ENCODE measurements at regions not wholly inside any gene's neighbourhood (a gene's known extent, or its start where the extent isn't known, plus 50 kb on each side); places are given as distances from the start of the nearest gene placed in this dataset.

- no CpG with 5 or more reads among the region's 3 CpGs for WGBS (ENCODE audit: insufficient coverage)
- Histone ChIP-seq H3K4me1 (ENCODE audit: control extremely low read depth in 1 of 4, control insufficient read depth in 4 of 4, insufficient read depth in 4 of 4, low read length in 3 of 4) (no peaks in the 10 kb centered on the region), H3K27ac (ENCODE audit: insufficient read depth in 1 of 2, low read depth in 1 of 2, low read length in 2 of 2, poor library complexity in 1 of 2, severe bottlenecking in 2 of 2) (no peak overlapping the region), H3K4me3 (ENCODE audit: control insufficient read depth in 1 of 7, extremely low read depth in 1 of 7, insufficient read depth in 4 of 7, low read depth in 2 of 7, low read length in 6 of 7) (no peak overlapping the region), H3K9me3 (ENCODE audit: control extremely low read depth in 1 of 5, control insufficient read depth in 4 of 5, insufficient read depth in 2 of 5, low read depth in 1 of 5, low read length in 4 of 5) (no peaks in the 10 kb centered on the region), H3K36me3 (ENCODE audit: control insufficient read depth in 4 of 4, insufficient read depth in 4 of 4, low read length in 3 of 4) (no peaks in the 10 kb centered on the region), H3K27me3 (replicated peaks in 2 of 5; ENCODE audit: control insufficient read depth in 4 of 5, insufficient read depth in 5 of 5, low read length in 4 of 5) (no peaks in the 10 kb centered on the region)
- ChIA-PET POLR2A (no interaction called here), CTCF (interaction anchor here (1.0 kb wide), 1 partner anchor 12 kb away, joined by 3 read pairs; no protein-coding TSS in a partner anchor)
- DNase-seq, result no peak
Measured at GRCh38 chr2:147051814-147052213, 793.0 kb upstream of the ACVR2A start.

DNA sequence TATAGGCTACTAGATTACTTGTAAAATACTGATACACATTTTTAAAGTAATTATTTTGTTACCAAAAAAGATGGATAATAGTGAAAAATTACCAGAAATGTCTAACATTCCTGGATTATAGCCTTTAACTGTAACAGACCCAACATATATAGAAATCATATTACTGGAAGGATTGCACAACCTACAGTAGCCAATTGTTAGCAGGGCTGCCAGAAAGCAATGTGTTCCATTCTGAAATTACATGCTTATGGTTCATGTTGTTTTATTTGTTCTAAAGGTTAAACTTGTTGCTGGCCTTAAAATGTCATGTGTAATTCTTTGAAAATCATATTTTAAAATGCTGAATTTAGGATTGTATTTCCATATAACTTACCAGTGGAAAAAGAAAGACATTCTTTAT, 793.6 kb upstream of the ACVR2A start:
- DNase-seq, result no peak
- Histone ChIP-seq H3K27ac (ENCODE audit: insufficient read depth in 1 of 2, low read depth in 1 of 2, low read length in 2 of 2, poor library complexity in 1 of 2, severe bottlenecking in 2 of 2) (no peak overlapping the region), H3K4me3 (ENCODE audit: control insufficient read depth in 1 of 7, extremely low read depth in 1 of 7, insufficient read depth in 4 of 7, low read depth in 2 of 7, low read length in 6 of 7) (no peak overlapping the region), H3K9me3 (ENCODE audit: control extremely low read depth in 1 of 5, control insufficient read depth in 4 of 5, insufficient read depth in 2 of 5, low read depth in 1 of 5, low read length in 4 of 5) (no peaks in the 10 kb centered on the region), H3K36me3 (ENCODE audit: control insufficient read depth in 4 of 4, insufficient read depth in 4 of 4, low read length in 3 of 4) (no peaks in the 10 kb centered on the region), H3K27me3 (replicated peaks in 2 of 5; ENCODE audit: control insufficient read depth in 4 of 5, insufficient read depth in 5 of 5, low read length in 4 of 5) (no peaks in the 10 kb centered on the region), H3K4me1 (ENCODE audit: control extremely low read depth in 1 of 4, control insufficient read depth in 4 of 4, insufficient read depth in 4 of 4, low read length in 3 of 4) (no peaks in the 10 kb centered on the region)
- ChIA-PET POLR2A (no interaction called here), CTCF (no interaction called here)

GRCh38 chr2:147049957-147050356, 794.9 kb upstream of the ACVR2A start:
- no peaks in the 10 kb centered on the region for H3K27me3 ChIP-seq (replicated peaks in 2 of 5; ENCODE audit: control insufficient read depth in 4 of 5, insufficient read depth in 5 of 5, low read length in 4 of 5)
- DNase-seq, result no peak
- H3K4me1 ChIP-seq (ENCODE audit: control extremely low read depth in 1 of 4, control insufficient read depth in 4 of 4, insufficient read depth in 4 of 4, low read length in 3 of 4), result no peaks in the 10 kb centered on the region
- POLR2A ChIA-PET, result no interaction called here
- 96% methylated on average over 3 of the region's 4 CpGs for WGBS (ENCODE audit: insufficient coverage)
- CTCF ChIA-PET, result interaction anchor here (1.1 to 4.5 kb wide), 2 partner anchors 9 to 861 kb away, joined by 3 to 24 read pairs; no protein-coding TSS in a partner anchor
- H3K36me3 ChIP-seq (ENCODE audit: control insufficient read depth in 4 of 4, insufficient read depth in 4 of 4, low read length in 3 of 4), result no peaks in the 10 kb centered on the region
- H3K4me3 ChIP-seq (ENCODE audit: control insufficient read depth in 1 of 7, extremely low read depth in 1 of 7, insufficient read depth in 4 of 7, low read depth in 2 of 7, low read length in 6 of 7), result no peak overlapping the region
- H3K9me3 ChIP-seq (ENCODE audit: control extremely low read depth in 1 of 5, control insufficient read depth in 4 of 5, insufficient read depth in 2 of 5, low read depth in 1 of 5, low read length in 4 of 5), result no peaks in the 10 kb centered on the region
- no peak overlapping the region for H3K27ac ChIP-seq (ENCODE audit: insufficient read depth in 1 of 2, low read depth in 1 of 2, low read length in 2 of 2, poor library complexity in 1 of 2, severe bottlenecking in 2 of 2)

GRCh38 chr2:147046473-147046872, 798.4 kb upstream of the ACVR2A start:
- CTCF ChIA-PET, result interaction anchor here (4.5 kb wide), 1 partner anchor 864 kb away, joined by 24 read pairs; no protein-coding TSS in a partner anchor
- Histone ChIP-seq H3K4me1 (ENCODE audit: control extremely low read depth in 1 of 4, control insufficient read depth in 4 of 4, insufficient read depth in 4 of 4, low read length in 3 of 4) (no peaks in the 10 kb centered on the region), H3K27me3 (replicated peaks in 2 of 5; ENCODE audit: control insufficient read depth in 4 of 5, insufficient read depth in 5 of 5, low read length in 4 of 5) (no peaks in the 10 kb centered on the region), H3K36me3 (ENCODE audit: control insufficient read depth in 4 of 4, insufficient read depth in 4 of 4, low read length in 3 of 4) (no peaks in the 10 kb centered on the region), H3K9me3 (ENCODE audit: control extremely low read depth in 1 of 5, control insufficient read depth in 4 of 5, insufficient read depth in 2 of 5, low read depth in 1 of 5, low read length in 4 of 5) (no peaks in the 10 kb centered on the region), H3K27ac (ENCODE audit: insufficient read depth in 1 of 2, low read depth in 1 of 2, low read length in 2 of 2, poor library complexity in 1 of 2, severe bottlenecking in 2 of 2) (no peak overlapping the region), H3K4me3 (ENCODE audit: control insufficient read depth in 1 of 7, extremely low read depth in 1 of 7, insufficient read depth in 4 of 7, low read depth in 2 of 7, low read length in 6 of 7) (no peak overlapping the region)
- 92% methylated on average over 3 of the region's 4 CpGs for WGBS (ENCODE audit: insufficient coverage)
- no peak for DNase-seq
- POLR2A ChIA-PET, result no interaction called here

GRCh38 chr2:147045113-147045512, 799.7 kb upstream of the ACVR2A start:
- ChIA-PET POLR2A (no interaction called here), CTCF (interaction anchor here (0.7 to 3.3 kb wide), 8 partner anchors 14 to 871 kb away, joined by 3 to 47 read pairs (median 3); no protein-coding TSS in a partner anchor)
- DNase-seq, result peak; percentile 42 to 65 (median 54)

DNA sequence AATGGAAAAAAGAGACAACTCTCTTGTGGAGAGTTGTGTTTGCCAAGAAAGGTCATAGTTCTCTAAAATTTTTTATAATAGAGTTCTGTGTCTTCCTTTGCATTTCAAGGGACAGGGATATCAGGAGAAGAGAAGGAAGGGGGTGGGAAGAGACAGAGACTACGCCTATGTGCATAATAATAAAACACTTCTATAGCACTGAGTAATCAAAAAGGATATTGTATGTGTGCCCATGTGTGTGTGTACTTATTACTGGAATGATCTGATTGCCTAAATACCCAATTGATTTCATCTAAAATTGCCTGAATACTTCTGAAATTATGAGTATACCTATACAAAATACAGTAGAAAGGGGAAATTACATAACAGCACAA, 803.7 kb upstream of the ACVR2A start:
- WGBS (ENCODE audit: insufficient coverage), result no CpG with 5 or more reads among the region's 1 CpG
- H3K4me1 ChIP-seq (ENCODE audit: control extremely low read depth in 1 of 4, control insufficient read depth in 4 of 4, insufficient read depth in 4 of 4, low read length in 3 of 4), result no peaks in the 10 kb centered on the region
- no peak overlapping the region for H3K4me3 ChIP-seq (ENCODE audit: control insufficient read depth in 1 of 7, extremely low read depth in 1 of 7, insufficient read depth in 4 of 7, low read depth in 2 of 7, low read length in 6 of 7)
- ChIA-PET CTCF (interaction anchor here (0.8 kb wide), 1 partner anchor 896 kb away, joined by 3 read pairs; no protein-coding TSS in a partner anchor), POLR2A (no interaction called here)
- H3K27ac ChIP-seq (ENCODE audit: insufficient read depth in 1 of 2, low read depth in 1 of 2, low read length in 2 of 2, poor library complexity in 1 of 2, severe bottlenecking in 2 of 2), result no peak overlapping the region
- H3K9me3 ChIP-seq (ENCODE audit: control extremely low read depth in 1 of 5, control insufficient read depth in 4 of 5, insufficient read depth in 2 of 5, low read depth in 1 of 5, low read length in 4 of 5), result no peaks in the 10 kb centered on the region
- no peaks in the 10 kb centered on the region for H3K36me3 ChIP-seq (ENCODE audit: control insufficient read depth in 4 of 4, insufficient read depth in 4 of 4, low read length in 3 of 4)
- no peaks in the 10 kb centered on the region for H3K27me3 ChIP-seq (replicated peaks in 2 of 5; ENCODE audit: control insufficient read depth in 4 of 5, insufficient read depth in 5 of 5, low read length in 4 of 5)
- DNase-seq, result no peak

More at GRCh38 chr2:147045113-147045512, 799.7 kb upstream of the ACVR2A start:
- H3K27ac ChIP-seq (ENCODE audit: insufficient read depth in 1 of 2, low read depth in 1 of 2, low read length in 2 of 2, poor library complexity in 1 of 2, severe bottlenecking in 2 of 2), result no peak overlapping the region
- H3K4me3 ChIP-seq (ENCODE audit: control insufficient read depth in 1 of 7, extremely low read depth in 1 of 7, insufficient read depth in 4 of 7, low read depth in 2 of 7, low read length in 6 of 7), result no peak overlapping the region
- 10% methylated on average over 2 of the region's 2 CpGs for WGBS (ENCODE audit: insufficient coverage)
- no peaks in the 10 kb centered on the region for H3K9me3 ChIP-seq (ENCODE audit: control extremely low read depth in 1 of 5, control insufficient read depth in 4 of 5, insufficient read depth in 2 of 5, low read depth in 1 of 5, low read length in 4 of 5)
- H3K27me3 ChIP-seq (replicated peaks in 2 of 5; ENCODE audit: control insufficient read depth in 4 of 5, insufficient read depth in 5 of 5, low read length in 4 of 5), result no peaks in the 10 kb centered on the region
- no peaks in the 10 kb centered on the region for H3K36me3 ChIP-seq (ENCODE audit: control insufficient read depth in 4 of 4, insufficient read depth in 4 of 4, low read length in 3 of 4)
- no peaks in the 10 kb centered on the region for H3K4me1 ChIP-seq (ENCODE audit: control extremely low read depth in 1 of 4, control insufficient read depth in 4 of 4, insufficient read depth in 4 of 4, low read length in 3 of 4)

- H3K4me3 ChIP-seq (ENCODE audit: control insufficient read depth in 1 of 7, extremely low read depth in 1 of 7, insufficient read depth in 4 of 7, low read depth in 2 of 7, low read length in 6 of 7), result no peak overlapping the region
- POLR2A ChIA-PET, result no interaction called here
- no peaks in the 10 kb centered on the region for H3K27me3 ChIP-seq (replicated peaks in 2 of 5; ENCODE audit: control insufficient read depth in 4 of 5, insufficient read depth in 5 of 5, low read length in 4 of 5)
- CTCF ChIA-PET, result interaction anchor here (0.7 to 1.0 kb wide), 3 partner anchors 12 to 1925 kb away, joined by 3 read pairs; no protein-coding TSS in a partner anchor
- no peaks in the 10 kb centered on the region for H3K4me1 ChIP-seq (ENCODE audit: control extremely low read depth in 1 of 4, control insufficient read depth in 4 of 4, insufficient read depth in 4 of 4, low read length in 3 of 4)
- no peaks in the 10 kb centered on the region for H3K36me3 ChIP-seq (ENCODE audit: control insufficient read depth in 4 of 4, insufficient read depth in 4 of 4, low read length in 3 of 4)
- WGBS (ENCODE audit: insufficient coverage), result no CpG with 5 or more reads among the region's 1 CpG
- no peak for DNase-seq
- no peaks in the 10 kb centered on the region for H3K9me3 ChIP-seq (ENCODE audit: control extremely low read depth in 1 of 5, control insufficient read depth in 4 of 5, insufficient read depth in 2 of 5, low read depth in 1 of 5, low read length in 4 of 5)
- no peak overlapping the region for H3K27ac ChIP-seq (ENCODE audit: insufficient read depth in 1 of 2, low read depth in 1 of 2, low read length in 2 of 2, poor library complexity in 1 of 2, severe bottlenecking in 2 of 2)
Measured at GRCh38 chr2:147040298-147041120, 804.3 kb upstream of the ACVR2A start.

Data from common myeloid progenitor, CD34-positive (primary cell).